ENCODE measurements at regions not wholly inside any gene's neighbourhood (a gene's known extent, or its start where the extent isn't known, plus 50 kb on each side); places are given as distances from the start of the nearest gene placed in this dataset.
A peak's percentile ranks its signal among the peaks of the same experiment; 100 is the strongest.

- Histone ChIP-seq H3K27ac (ENCODE audit: low read depth in 1 of 2, low read length in 1 of 2) (no peak overlapping the region), H3K9me3 (ENCODE audit: control insufficient read depth in 2 of 2, insufficient read depth in 1 of 2, low read length in 1 of 2) (no peaks in the 10 kb centered on the region)
- 89% methylated on average over 3 of the region's 3 CpGs for WGBS
Observed at GRCh38 chr12:47570151-47570550, 135.7 kb downstream of the RPAP3 start.

GRCh38 chr12:47562201-47562600 is 143.6 kb downstream of the RPAP3 start:
- Histone ChIP-seq H3K4me1 (ENCODE audit: control insufficient read depth in 2 of 2, insufficient read depth in 2 of 2, low read length in 2 of 2) (no peaks in the 10 kb centered on the region), H3K4me3 (ENCODE audit: low read length in 2 of 2) (no peak overlapping the region), H3K9me3 (ENCODE audit: control insufficient read depth in 2 of 2, insufficient read depth in 1 of 2, low read length in 1 of 2) (no peaks in the 10 kb centered on the region), H3K36me3 (ENCODE audit: control insufficient read depth in 2 of 2, insufficient read depth in 2 of 2, low read length in 1 of 2) (no peaks in the 10 kb centered on the region), H3K27ac (ENCODE audit: low read depth in 1 of 2, low read length in 1 of 2) (no peak overlapping the region), H3K27me3 (ENCODE audit: control insufficient read depth in 2 of 2, insufficient read depth in 1 of 2, low read length in 1 of 2) (no peaks in the 10 kb centered on the region)
- WGBS: 93% methylated on average over 3 of the region's 3 CpGs
- DNase-seq (ENCODE audit: low read depth in 6 of 9, low spot score in 9 of 9): no peak

More at GRCh38 chr12:47570151-47570550, 135.7 kb downstream of the RPAP3 start:
- DNase-seq (ENCODE audit: low read depth in 6 of 9, low spot score in 9 of 9): no peak
- H3K4me1 ChIP-seq (ENCODE audit: control insufficient read depth in 2 of 2, insufficient read depth in 2 of 2, low read length in 2 of 2): no peaks in the 10 kb centered on the region
- no peaks in the 10 kb centered on the region for H3K27me3 ChIP-seq (ENCODE audit: control insufficient read depth in 2 of 2, insufficient read depth in 1 of 2, low read length in 1 of 2)
- no peak overlapping the region for H3K4me3 ChIP-seq (ENCODE audit: low read length in 2 of 2)
- H3K36me3 ChIP-seq (ENCODE audit: control insufficient read depth in 2 of 2, insufficient read depth in 2 of 2, low read length in 1 of 2): no peaks in the 10 kb centered on the region

- Histone ChIP-seq H3K4me3 (ENCODE audit: low read length in 2 of 2) (no peak overlapping the region), H3K4me1 (ENCODE audit: control insufficient read depth in 2 of 2, insufficient read depth in 2 of 2, low read length in 2 of 2) (no peaks in the 10 kb centered on the region), H3K27me3 (ENCODE audit: control insufficient read depth in 2 of 2, insufficient read depth in 1 of 2, low read length in 1 of 2) (no peaks in the 10 kb centered on the region), H3K27ac (ENCODE audit: low read depth in 1 of 2, low read length in 1 of 2) (no peak overlapping the region), H3K36me3 (ENCODE audit: control insufficient read depth in 2 of 2, insufficient read depth in 2 of 2, low read length in 1 of 2) (no peaks in the 10 kb centered on the region), H3K9me3 (ENCODE audit: control insufficient read depth in 2 of 2, insufficient read depth in 1 of 2, low read length in 1 of 2) (no peaks in the 10 kb centered on the region)
- no peak for DNase-seq (ENCODE audit: low read depth in 6 of 9, low spot score in 9 of 9)
- WGBS: 92% methylated on average over 2 of the region's 2 CpGs
Observed at GRCh38 chr12:47561746-47562145, 144.1 kb downstream of the RPAP3 start.

DNA sequence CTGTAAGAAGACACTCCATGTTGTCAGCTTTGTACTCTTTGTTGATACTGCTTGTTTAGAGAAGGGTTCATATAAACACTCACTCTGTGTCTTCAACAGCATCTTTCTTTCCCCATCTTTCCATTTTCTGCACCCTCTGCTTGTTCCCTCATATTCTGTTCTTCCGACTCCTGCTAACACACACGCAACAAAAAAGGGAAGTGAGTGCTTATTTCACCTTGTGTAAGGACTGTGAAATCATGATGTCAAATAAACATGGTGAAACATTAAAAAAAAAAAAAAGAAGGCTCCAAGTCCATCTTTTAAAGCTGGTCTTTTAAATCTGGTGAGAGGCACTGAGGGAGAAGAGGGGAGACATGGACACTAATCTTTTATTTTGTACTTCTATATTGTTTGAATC is 145.4 kb downstream of the RPAP3 start:
- 34% methylated on average over 2 of the region's 2 CpGs for WGBS
- no peaks in the 10 kb centered on the region for H3K36me3 ChIP-seq (ENCODE audit: control insufficient read depth in 2 of 2, insufficient read depth in 2 of 2, low read length in 1 of 2)
- H3K4me1 ChIP-seq (ENCODE audit: control insufficient read depth in 2 of 2, insufficient read depth in 2 of 2, low read length in 2 of 2): no peaks in the 10 kb centered on the region
- no peak for DNase-seq (ENCODE audit: low read depth in 6 of 9, low spot score in 9 of 9)
- no peaks in the 10 kb centered on the region for H3K27me3 ChIP-seq (ENCODE audit: control insufficient read depth in 2 of 2, insufficient read depth in 1 of 2, low read length in 1 of 2)
- no peak overlapping the region for H3K4me3 ChIP-seq (ENCODE audit: low read length in 2 of 2)
- no peaks in the 10 kb centered on the region for H3K9me3 ChIP-seq (ENCODE audit: control insufficient read depth in 2 of 2, insufficient read depth in 1 of 2, low read length in 1 of 2)
- H3K27ac ChIP-seq (ENCODE audit: low read depth in 1 of 2, low read length in 1 of 2): no peak overlapping the region

- H3K9me3 ChIP-seq (ENCODE audit: control insufficient read depth in 2 of 2, insufficient read depth in 1 of 2, low read length in 1 of 2): no peaks in the 10 kb centered on the region
- no peak for DNase-seq (ENCODE audit: low read depth in 6 of 9, low spot score in 9 of 9)
- H3K27me3 ChIP-seq (ENCODE audit: control insufficient read depth in 2 of 2, insufficient read depth in 1 of 2, low read length in 1 of 2): no peaks in the 10 kb centered on the region
- H3K4me3 ChIP-seq (ENCODE audit: low read length in 2 of 2): no peak overlapping the region
- no peaks in the 10 kb centered on the region for H3K36me3 ChIP-seq (ENCODE audit: control insufficient read depth in 2 of 2, insufficient read depth in 2 of 2, low read length in 1 of 2)
- 83% methylated on average over 5 of the region's 5 CpGs for WGBS
- H3K4me1 ChIP-seq (ENCODE audit: control insufficient read depth in 2 of 2, insufficient read depth in 2 of 2, low read length in 2 of 2): no peaks in the 10 kb centered on the region
- no peak overlapping the region for H3K27ac ChIP-seq (ENCODE audit: low read depth in 1 of 2, low read length in 1 of 2)
Observed at GRCh38 chr12:47558625-47559345, 147.0 kb downstream of the RPAP3 start.

DNA sequence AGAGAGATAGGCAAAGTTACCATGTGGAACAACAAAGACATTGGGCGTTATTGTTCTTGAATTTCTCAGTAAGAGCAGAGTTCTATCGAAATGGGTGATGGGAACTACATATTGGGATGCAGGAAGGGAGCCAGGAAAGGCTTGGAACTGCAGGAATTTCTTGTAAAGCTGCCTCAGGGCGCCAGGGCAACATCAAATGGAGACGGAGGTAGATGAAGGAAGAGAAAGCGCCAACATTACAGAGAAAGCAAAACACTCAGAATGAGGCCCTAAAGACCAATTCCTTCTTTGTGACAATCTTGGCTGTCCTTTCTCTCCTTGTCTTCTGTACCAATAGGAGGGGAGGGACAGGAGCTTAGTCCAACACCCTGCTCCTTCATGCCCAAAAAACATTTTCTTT is 148.4 kb downstream of the RPAP3 start:
- H3K27me3 ChIP-seq (ENCODE audit: control insufficient read depth in 2 of 2, insufficient read depth in 1 of 2, low read length in 1 of 2): no peaks in the 10 kb centered on the region
- no peaks in the 10 kb centered on the region for H3K36me3 ChIP-seq (ENCODE audit: control insufficient read depth in 2 of 2, insufficient read depth in 2 of 2, low read length in 1 of 2)
- H3K4me3 ChIP-seq (ENCODE audit: low read length in 2 of 2): no peak overlapping the region
- no peak for DNase-seq (ENCODE audit: low read depth in 6 of 9, low spot score in 9 of 9)
- H3K4me1 ChIP-seq (ENCODE audit: control insufficient read depth in 2 of 2, insufficient read depth in 2 of 2, low read length in 2 of 2): no peaks in the 10 kb centered on the region
- peaks cover 1 to 3% of the 10 kb centered on the region in 2 donors for H3K9me3 ChIP-seq (ENCODE audit: control insufficient read depth in 2 of 2, insufficient read depth in 1 of 2, low read length in 1 of 2)
- 87% methylated on average over 5 of the region's 5 CpGs for WGBS
- H3K27ac ChIP-seq (ENCODE audit: low read depth in 1 of 2, low read length in 1 of 2): no peak overlapping the region

DNA sequence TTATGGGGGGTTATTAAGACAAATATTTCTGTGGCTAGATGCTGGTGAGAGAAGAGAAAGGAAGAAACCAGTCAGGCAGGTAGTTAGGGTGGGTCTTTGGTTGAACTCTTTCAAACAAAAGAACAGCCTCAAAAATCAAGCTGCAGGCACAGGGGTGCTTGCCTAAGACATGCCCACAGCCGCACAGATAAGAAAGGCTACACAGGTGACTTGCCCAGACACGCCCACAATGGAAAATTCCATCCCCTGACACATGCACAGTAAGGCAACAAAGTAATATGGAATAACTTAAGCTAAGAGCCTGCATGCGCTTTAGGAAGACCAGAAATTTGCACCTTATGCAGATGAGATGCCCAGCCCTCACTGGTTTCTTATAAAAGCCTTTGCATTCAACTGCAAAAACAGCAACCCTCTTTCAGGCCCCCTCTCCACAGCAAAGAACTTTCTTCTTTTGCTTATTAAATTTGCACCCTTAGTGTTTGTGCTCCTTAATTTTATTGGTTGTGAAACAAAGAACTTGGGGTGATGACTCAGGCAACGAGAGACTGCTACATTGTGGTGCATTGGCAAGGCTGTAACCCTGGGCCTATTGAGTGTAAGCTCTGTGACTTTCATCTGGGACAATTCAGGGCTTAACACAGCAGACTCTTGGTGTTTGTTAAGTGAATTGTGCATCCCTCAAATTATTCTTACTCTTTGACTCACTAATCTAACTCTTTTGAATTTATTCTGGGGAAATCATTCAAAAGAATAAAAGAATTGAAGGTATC is 149.4 kb downstream of the RPAP3 start:
- DNase-seq (ENCODE audit: low read depth in 6 of 9, low spot score in 9 of 9): no peak
- no peaks in the 10 kb centered on the region for H3K36me3 ChIP-seq (ENCODE audit: control insufficient read depth in 2 of 2, insufficient read depth in 2 of 2, low read length in 1 of 2)
- H3K27me3 ChIP-seq (ENCODE audit: control insufficient read depth in 2 of 2, insufficient read depth in 1 of 2, low read length in 1 of 2): no peaks in the 10 kb centered on the region
- no peaks in the 10 kb centered on the region for H3K4me1 ChIP-seq (ENCODE audit: control insufficient read depth in 2 of 2, insufficient read depth in 2 of 2, low read length in 2 of 2)
- H3K4me3 ChIP-seq (ENCODE audit: low read length in 2 of 2): no peak overlapping the region
- H3K27ac ChIP-seq (ENCODE audit: low read depth in 1 of 2, low read length in 1 of 2): no peak overlapping the region
- 92% methylated on average over 4 of the region's 4 CpGs for WGBS
- H3K9me3 ChIP-seq (ENCODE audit: control insufficient read depth in 2 of 2, insufficient read depth in 1 of 2, low read length in 1 of 2): peaks cover 1 to 3% of the 10 kb centered on the region in 2 donors

- H3K4me3 ChIP-seq (ENCODE audit: low read length in 2 of 2): no peak overlapping the region
- H3K9me3 ChIP-seq (ENCODE audit: control insufficient read depth in 2 of 2, insufficient read depth in 1 of 2, low read length in 1 of 2): peaks cover 1 to 3% of the 10 kb centered on the region in 2 donors
- H3K27ac ChIP-seq (ENCODE audit: low read depth in 1 of 2, low read length in 1 of 2): no peak overlapping the region
- 67% methylated on average over 3 of the region's 3 CpGs for WGBS
- no peaks in the 10 kb centered on the region for H3K4me1 ChIP-seq (ENCODE audit: control insufficient read depth in 2 of 2, insufficient read depth in 2 of 2, low read length in 2 of 2)
- no peaks in the 10 kb centered on the region for H3K27me3 ChIP-seq (ENCODE audit: control insufficient read depth in 2 of 2, insufficient read depth in 1 of 2, low read length in 1 of 2)
- peak in 1 of 9 donors; percentile 4 for DNase-seq (ENCODE audit: low read depth in 6 of 9, low spot score in 9 of 9)
- H3K36me3 ChIP-seq (ENCODE audit: control insufficient read depth in 2 of 2, insufficient read depth in 2 of 2, low read length in 1 of 2): no peaks in the 10 kb centered on the region
Observed at GRCh38 chr12:47554046-47554653, 151.7 kb downstream of the RPAP3 start.

DNA sequence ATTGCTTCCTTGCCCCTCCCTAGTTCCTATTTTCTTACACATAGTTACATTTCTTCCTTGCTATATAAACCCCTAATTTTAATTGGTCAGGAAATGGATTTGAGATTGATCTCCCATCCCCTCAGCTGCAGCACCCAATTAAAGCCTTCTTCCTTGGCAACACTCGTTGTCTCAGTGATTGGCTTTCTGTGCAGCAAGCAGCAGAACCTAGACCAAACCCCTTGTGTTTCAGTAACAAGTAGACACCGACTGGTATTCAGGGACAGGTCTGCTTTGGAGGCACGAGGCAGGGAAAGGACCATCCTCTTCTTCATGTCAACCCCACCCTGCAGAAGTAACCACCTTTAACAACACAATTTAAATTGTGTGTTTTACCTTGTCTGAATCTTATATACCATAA is 152.6 kb downstream of the RPAP3 start:
- no peaks in the 10 kb centered on the region for H3K4me1 ChIP-seq (ENCODE audit: control insufficient read depth in 2 of 2, insufficient read depth in 2 of 2, low read length in 2 of 2)
- no peak overlapping the region for H3K4me3 ChIP-seq (ENCODE audit: low read length in 2 of 2)
- H3K27me3 ChIP-seq (ENCODE audit: control insufficient read depth in 2 of 2, insufficient read depth in 1 of 2, low read length in 1 of 2): no peaks in the 10 kb centered on the region
- DNase-seq (ENCODE audit: low read depth in 6 of 9, low spot score in 9 of 9): no peak
- no peak overlapping the region for H3K27ac ChIP-seq (ENCODE audit: low read depth in 1 of 2, low read length in 1 of 2)
- WGBS: 88% methylated on average over 3 of the region's 3 CpGs
- H3K9me3 ChIP-seq (ENCODE audit: control insufficient read depth in 2 of 2, insufficient read depth in 1 of 2, low read length in 1 of 2): peaks cover 1 to 3% of the 10 kb centered on the region in 2 donors
- no peaks in the 10 kb centered on the region for H3K36me3 ChIP-seq (ENCODE audit: control insufficient read depth in 2 of 2, insufficient read depth in 2 of 2, low read length in 1 of 2)

All from thymus (tissue), 11 donors.